GM19328 (cell line): ENCODE measurements at regions not wholly inside any gene's neighbourhood (a gene's known extent, or its start where the extent isn't known, plus 50 kb on each side); places are given as distances from the start of the nearest gene placed in this dataset.

Source experiments
- ATAC-seq: cut with Tn5 transposase; IDR thresholded peaks from one replicate; pipeline ENCODE4 v1.9.1; 2021; ENCODE audit warnings: mild to moderate bottlenecking, moderate library complexity; ENCODE audit not compliant: unreplicated experiment

DNA sequence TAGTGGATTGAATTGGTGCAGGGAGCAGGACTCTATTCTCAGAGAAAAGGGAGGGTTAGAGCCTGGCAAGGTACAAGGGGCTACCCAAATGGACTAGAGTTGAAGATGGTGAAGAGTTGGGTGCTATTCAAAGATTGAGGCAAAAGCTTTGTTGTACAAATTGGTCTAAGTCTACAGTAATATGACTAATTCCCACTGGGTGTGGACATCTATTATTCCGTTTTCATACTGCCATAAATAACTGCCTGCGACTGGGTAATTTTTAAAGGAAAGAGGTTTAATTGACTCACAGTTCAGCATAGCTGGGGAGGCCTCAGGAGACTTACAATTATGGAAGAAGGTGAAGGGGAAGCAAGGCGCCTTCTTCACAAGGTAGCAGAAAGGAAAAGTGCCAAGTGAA is 266.3 kb downstream of the TPBG start:
- no peak for ATAC-seq

DNA sequence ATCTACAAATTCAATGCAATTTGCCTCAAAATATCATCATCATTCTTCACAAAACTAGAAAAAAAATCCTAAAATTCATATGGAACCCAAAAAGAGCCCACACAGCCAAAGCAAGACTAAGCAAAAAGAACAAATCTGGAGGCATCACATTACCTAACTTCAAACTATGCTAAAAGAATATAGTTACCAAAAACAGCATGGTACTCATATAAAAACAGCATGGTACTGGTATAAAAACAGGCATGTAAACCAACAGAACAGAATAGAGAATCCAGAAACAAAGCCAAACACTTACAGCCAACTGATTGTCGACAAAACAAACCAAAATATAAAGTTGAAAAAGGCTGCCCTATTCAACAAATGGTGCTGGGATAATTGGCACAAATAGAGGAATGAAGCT is 278.1 kb downstream of the TPBG start:
- ATAC-seq = no peak

- no peak for ATAC-seq
These were observed 282.1 kb downstream of the TPBG start for GRCh38 chr6:82645536-82646230.

GRCh38 chr6:82646231-82646615 is 282.6 kb downstream of the TPBG start:
- ATAC-seq = no peak

DNA sequence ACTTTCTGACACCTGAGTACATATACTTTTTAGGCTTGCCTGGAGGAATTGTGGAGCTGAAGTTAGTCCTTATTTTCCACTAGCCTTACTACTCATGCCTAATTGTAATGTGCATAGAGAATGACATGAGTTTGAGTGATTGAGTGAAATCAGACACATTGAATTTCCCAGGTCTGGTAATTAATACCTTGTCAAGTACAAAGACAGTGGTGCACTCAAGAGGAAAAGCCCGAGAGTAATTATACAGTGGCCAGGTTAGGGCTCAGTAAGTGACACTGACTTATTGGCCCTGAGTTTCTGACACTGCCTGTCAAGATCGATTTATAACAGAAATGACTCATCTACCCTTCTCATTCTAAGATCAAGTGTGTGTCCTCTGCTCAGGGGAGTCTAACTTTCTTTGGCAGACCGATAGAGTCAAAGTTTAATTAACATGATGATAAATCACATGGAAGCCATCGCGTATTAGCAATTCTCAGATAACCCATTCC is 288.3 kb downstream of the TPBG start:
- no peak for ATAC-seq

DNA sequence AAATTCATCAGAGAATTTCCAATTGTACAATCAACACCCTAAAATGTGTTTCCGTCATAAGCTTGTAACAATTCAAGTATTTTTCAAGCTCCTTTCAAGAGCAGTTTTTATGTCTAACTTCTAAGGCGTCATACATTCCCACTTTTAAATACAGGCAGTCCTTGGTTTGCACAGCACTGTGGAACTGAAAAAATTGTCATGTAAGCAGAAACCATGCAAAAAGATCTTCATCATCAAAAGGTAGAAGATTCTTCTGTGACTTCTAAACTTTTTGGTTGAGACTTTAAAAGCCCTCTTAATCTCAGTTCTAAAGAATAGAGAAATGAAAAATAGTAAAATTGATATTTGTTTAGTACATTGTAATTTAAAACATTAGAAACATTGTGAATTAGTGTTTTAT is 315.6 kb downstream of the TPBG start:
- no peak for ATAC-seq

GRCh38 chr6:82680192-82680591 is 316.6 kb downstream of the TPBG start:
- no peak for ATAC-seq

- no peak for ATAC-seq
These were observed 317.6 kb downstream of the TPBG start for GRCh38 chr6:82681119-82681714.

GRCh38 chr6:82686719-82687118 is 323.1 kb downstream of the TPBG start:
- no peak for ATAC-seq

DNA sequence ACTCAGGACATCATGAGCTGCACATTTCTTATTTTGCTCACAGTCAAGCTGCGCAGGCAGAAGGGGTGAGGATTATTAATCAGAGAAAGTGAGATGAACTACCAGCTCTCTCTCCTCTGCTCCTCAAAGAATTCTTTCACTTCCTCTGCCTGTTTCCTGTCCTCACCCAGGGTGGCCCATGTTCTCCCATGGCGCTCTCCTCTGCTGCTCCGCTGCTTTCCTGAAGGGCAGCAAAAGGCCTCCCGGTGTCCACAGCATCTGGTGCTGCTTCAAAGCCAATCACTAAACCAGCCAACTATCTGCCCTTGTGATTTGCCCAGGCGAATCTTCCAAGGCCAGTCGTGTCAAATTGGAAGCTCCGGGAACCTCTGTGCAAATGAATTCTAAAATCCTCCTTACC is 324.2 kb downstream of the TPBG start:
- no peak for ATAC-seq

GRCh38 chr6:82690283-82690682 is 326.7 kb downstream of the TPBG start:
- ATAC-seq = no peak

- ATAC-seq = no peak
These were observed 328.4 kb downstream of the TPBG start for GRCh38 chr6:82691997-82692396.

DNA sequence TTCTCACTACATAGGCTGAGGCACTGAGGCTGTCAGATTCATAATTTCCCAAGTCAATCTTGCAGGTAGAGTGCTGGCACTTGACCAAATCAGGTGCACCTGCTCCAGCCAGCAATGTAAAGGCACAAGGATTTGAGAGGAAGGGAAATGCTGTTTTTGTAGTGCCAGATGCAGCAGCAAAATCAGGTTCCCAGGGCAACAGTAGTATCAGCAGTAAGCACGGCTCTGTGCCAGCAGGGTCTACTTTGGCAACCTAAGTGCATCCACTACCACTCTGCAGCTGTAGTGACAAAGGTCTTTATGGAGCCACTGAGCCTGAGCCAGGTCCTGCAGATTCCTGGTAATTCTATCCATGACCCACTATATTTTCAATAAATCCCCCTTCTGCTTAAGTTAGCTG is 329.5 kb downstream of the TPBG start:
- no peak for ATAC-seq

GRCh38 chr6:82701341-82701740 is 337.7 kb downstream of the TPBG start:
- ATAC-seq = no peak

DNA sequence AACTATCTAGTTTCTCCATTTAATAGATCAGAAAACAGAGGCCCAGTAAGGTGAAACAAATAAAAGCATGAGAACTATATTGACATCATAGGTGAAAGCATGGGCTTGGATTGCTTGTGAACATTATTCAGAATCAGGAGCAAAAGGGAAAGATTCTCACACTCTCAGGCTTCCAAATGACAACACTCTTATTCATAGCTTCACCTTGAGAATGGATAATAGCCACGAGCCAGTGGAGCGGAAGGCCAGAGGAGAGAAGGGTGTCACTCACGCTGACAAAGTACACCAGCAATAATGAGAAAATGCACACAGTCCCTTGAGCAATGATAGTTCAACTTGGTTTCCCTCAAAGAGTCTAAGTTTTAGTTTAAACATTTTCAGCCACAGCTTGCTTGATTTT is 339.0 kb downstream of the TPBG start:
- no peak for ATAC-seq

GRCh38 chr6:82703230-82703629 is 339.6 kb downstream of the TPBG start:
- ATAC-seq = no peak

GRCh38 chr6:82704045-82704444 is 340.4 kb downstream of the TPBG start:
- ATAC-seq = no peak

DNA sequence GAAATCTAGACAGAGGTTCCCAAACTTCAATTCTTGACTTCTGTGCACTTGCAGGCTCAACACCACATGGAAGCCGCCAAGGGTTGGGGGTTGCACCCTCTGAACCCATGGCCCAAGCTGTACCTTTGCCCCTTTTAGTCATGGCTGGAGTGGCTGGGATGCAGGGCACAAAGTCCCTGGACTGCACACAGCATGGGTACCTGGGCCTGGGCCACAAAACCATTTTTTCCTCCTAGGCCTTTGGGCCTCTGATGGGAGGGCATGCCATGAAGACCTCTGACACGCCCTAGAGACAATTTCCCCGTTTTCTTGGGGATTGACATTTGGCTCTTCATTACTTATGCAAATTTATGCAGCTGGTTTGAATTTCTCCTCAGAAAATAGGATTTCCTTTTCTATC is 342.0 kb downstream of the TPBG start:
- ATAC-seq = no peak

- ATAC-seq = no peak
These were observed 347.6 kb downstream of the TPBG start for GRCh38 chr6:82711105-82711827.

GRCh38 chr6:82711971-82712370 is 348.4 kb downstream of the TPBG start:
- no peak for ATAC-seq

GRCh38 chr6:82712389-82712788 is 348.8 kb downstream of the TPBG start:
- no peak for ATAC-seq

- no peak for ATAC-seq
These were observed 349.2 kb downstream of the TPBG start for GRCh38 chr6:82712826-82713225.
